RWPE2 (cell line): ENCODE measurements at regions not wholly inside any gene's neighbourhood (a gene's known extent, or its start where the extent isn't known, plus 50 kb on each side); places are given as distances from the start of the nearest gene placed in this dataset.

Experiments used
- ATAC-seq: fragments of 200-7000 bp; cut with Tn5 transposase; 3 replicates; pipeline ENCODE4 v1.9.1; 2021; ENCODE audit warnings: low read depth
- DNase-seq: peaks from one replicate; pipeline ENCODE4 v3.0.0-alpha.2; 2020; ENCODE audit warnings: low spot score
- H3K27ac ChIP-seq: fragments of 450-650 bp; 2 replicates; pipeline ENCODE4 v1.5.1; 2017; ENCODE audit warnings: mild to moderate bottlenecking; ENCODE audit not compliant: poor library complexity, severe bottlenecking
- H3K27me3 ChIP-seq: fragments of 250-450 bp; sonication (Bioruptor Pico); 2 replicates; pipeline ENCODE4 v1.5.1; 2021; ENCODE audit warnings: mild to moderate bottlenecking, moderate library complexity; ENCODE audit not compliant: insufficient read depth, poor library complexity, severe bottlenecking
- H3K36me3 ChIP-seq: fragments of 250-450 bp; sonication (Bioruptor Pico); 2 replicates; pipeline ENCODE4 v1.5.1; 2020; ENCODE audit warnings: low read depth, mild to moderate bottlenecking, moderate library complexity
- H3K4me1 ChIP-seq: fragments of 250-450 bp; sonication (Bioruptor Pico); 2 replicates; pipeline ENCODE4 v1.5.1; 2021; ENCODE audit warnings: mild to moderate bottlenecking, moderate library complexity; ENCODE audit not compliant: insufficient read depth, poor library complexity, severe bottlenecking
- H3K4me3 ChIP-seq: fragments of 250-450 bp; sonication (Bioruptor Pico); 2 replicates; pipeline ENCODE4 v1.5.1; 2021; ENCODE audit warnings: mild to moderate bottlenecking, moderate library complexity; ENCODE audit not compliant: severe bottlenecking
- H3K9me3 ChIP-seq: fragments of 250-450 bp; sonication (Bioruptor Pico); 2 replicates; pipeline ENCODE4 v1.5.1; 2021; ENCODE audit warnings: mild to moderate bottlenecking, moderate library complexity; ENCODE audit not compliant: severe bottlenecking
- CTCF ChIP-seq: fragments of 450-650 bp; IDR thresholded peaks from one replicate; pipeline ENCODE4 v1.5.1; 2017; ENCODE audit warnings: mild to moderate bottlenecking, moderate library complexity; ENCODE audit not compliant: poor library complexity, severe bottlenecking

GRCh38 chr16:80279656-80280055, 261.1 kb upstream of the DYNLRB2 start:
- Histone ChIP-seq H3K4me1 (peaks cover 4% of the 10 kb centered on the region), H3K27ac (no peak overlapping the region), H3K27me3 (no peaks in the 10 kb centered on the region), H3K9me3 (no peaks in the 10 kb centered on the region), H3K4me3 (no peak overlapping the region), H3K36me3 (no peaks in the 10 kb centered on the region)
- TF ChIP-seq CTCF = no peak
- no peak for ATAC-seq
- DNase-seq = no peak

GRCh38 chr16:80277182-80277581, 263.6 kb upstream of the DYNLRB2 start:
- no peak for ATAC-seq
- DNase-seq = no peak
- H3K4me1 ChIP-seq = peaks cover 19% of the 10 kb centered on the region

GRCh38 chr16:80274576-80275191, 266.1 kb upstream of the DYNLRB2 start:
- no peaks in the 10 kb centered on the region for H3K9me3 ChIP-seq
- no peaks in the 10 kb centered on the region for H3K36me3 ChIP-seq
- no peaks in the 10 kb centered on the region for H3K27me3 ChIP-seq
- peaks cover 19% of the 10 kb centered on the region for H3K4me1 ChIP-seq
- DNase-seq (no peak), ATAC-seq (peak; percentile 69)
- no peak overlapping the region for H3K4me3 ChIP-seq
- no peak for TF ChIP-seq CTCF
- peak overlapping the region; percentile 44 for H3K27ac ChIP-seq

More at GRCh38 chr16:80277182-80277581, 263.6 kb upstream of the DYNLRB2 start:
- no peak for TF ChIP-seq CTCF
- H3K4me3 ChIP-seq = no peak overlapping the region
- H3K36me3 ChIP-seq = no peaks in the 10 kb centered on the region
- H3K27ac ChIP-seq = no peak overlapping the region
- H3K9me3 ChIP-seq = no peaks in the 10 kb centered on the region
- no peaks in the 10 kb centered on the region for H3K27me3 ChIP-seq

GRCh38 chr16:80273635-80274538, 266.9 kb upstream of the DYNLRB2 start:
- H3K4me1 ChIP-seq = peaks cover 19% of the 10 kb centered on the region
- no peaks in the 10 kb centered on the region for H3K36me3 ChIP-seq
- TF ChIP-seq CTCF = no peak
- H3K27me3 ChIP-seq = no peaks in the 10 kb centered on the region
- H3K27ac ChIP-seq = peak overlapping the region; percentile 44
- ATAC-seq (peak; percentile 83), DNase-seq (no peak)
- H3K4me3 ChIP-seq = no peak overlapping the region
- no peaks in the 10 kb centered on the region for H3K9me3 ChIP-seq
